Activated CD4-positive, alpha-beta T cell treated with anti-CD3 and anti-CD28 coated beads, Interleukin-10, Interleukin-2, amounts not matched to agents 100 ng/mL and 50 ng/mL, durations not matched to agents 16 hours and 8 hours (primary cell): ENCODE measurements at regions not wholly inside any gene's neighbourhood (a gene's known extent, or its start where the extent isn't known, plus 50 kb on each side); places are given as distances from the start of the nearest gene placed in this dataset.
"Not testable (repeated sequence)": the region's sequence is repeated elsewhere in the genome, so short reads cannot be mapped to it uniquely, and the experiment has no call there.

ENCODE experiments used
- DNase-seq: peaks from one replicate; pipeline ENCODE4 v3.0.0-alpha.2; 2020

GRCh38 chr16:82295290-82296201 is 125.5 kb upstream of the MPHOSPH6 start:
- DNase-seq = no peak

GRCh38 chr16:82293671-82294070 is 123.6 kb upstream of the MPHOSPH6 start:
- DNase-seq = no peak

- no peak for DNase-seq
Measured at GRCh38 chr16:82287937-82288336, 117.9 kb upstream of the MPHOSPH6 start.

- DNase-seq = no peak
Measured at GRCh38 chr16:82282662-82283061, 112.6 kb upstream of the MPHOSPH6 start.

- no peak for DNase-seq
Measured at GRCh38 chr16:82281544-82281943, 111.5 kb upstream of the MPHOSPH6 start.

- no peak for DNase-seq
Measured at GRCh38 chr16:82280867-82281266, 110.8 kb upstream of the MPHOSPH6 start.

GRCh38 chr16:82275349-82275748 is 105.3 kb upstream of the MPHOSPH6 start:
- not testable (repeated sequence) for DNase-seq

- no peak for DNase-seq
Measured at GRCh38 chr16:82271636-82272035, 101.6 kb upstream of the MPHOSPH6 start.

- not testable (repeated sequence) for DNase-seq
Measured at GRCh38 chr16:82267675-82268074, 97.7 kb upstream of the MPHOSPH6 start.

- DNase-seq = no peak
Measured at GRCh38 chr16:82265809-82266208, 95.8 kb upstream of the MPHOSPH6 start.

GRCh38 chr16:82264756-82265155 is 94.7 kb upstream of the MPHOSPH6 start:
- DNase-seq = no peak

- DNase-seq = peak; percentile 66
Measured at GRCh38 chr16:82263521-82264143, 93.6 kb upstream of the MPHOSPH6 start.

GRCh38 chr16:82262244-82262643 is 92.2 kb upstream of the MPHOSPH6 start:
- DNase-seq = no peak

GRCh38 chr16:82260212-82260795 is 90.3 kb upstream of the MPHOSPH6 start:
- DNase-seq = no peak

- DNase-seq = no peak
Measured at GRCh38 chr16:82259731-82260130, 89.7 kb upstream of the MPHOSPH6 start.

- DNase-seq = no peak
Measured at GRCh38 chr16:82257990-82258389, 88.0 kb upstream of the MPHOSPH6 start.

- peak; percentile 16 for DNase-seq
Measured at GRCh38 chr16:82252582-82252981, 82.6 kb upstream of the MPHOSPH6 start.

- DNase-seq = no peak
Measured at GRCh38 chr16:82248677-82249076, 78.7 kb upstream of the MPHOSPH6 start.

GRCh38 chr16:82248012-82248656 is 78.1 kb upstream of the MPHOSPH6 start:
- DNase-seq = no peak

GRCh38 chr16:82242201-82242600 is 72.2 kb upstream of the MPHOSPH6 start:
- no peak for DNase-seq

- DNase-seq = no peak
Measured at GRCh38 chr16:82241469-82242052, 71.5 kb upstream of the MPHOSPH6 start.

- DNase-seq = no peak
Measured at GRCh38 chr16:82240111-82240510, 70.1 kb upstream of the MPHOSPH6 start.

- no peak for DNase-seq
Measured at GRCh38 chr16:82236875-82237274, 66.9 kb upstream of the MPHOSPH6 start.
